Esophagus muscularis mucosa (tissue), 3 donors: ENCODE measurements at regions not wholly inside any gene's neighbourhood (a gene's known extent, or its start where the extent isn't known, plus 50 kb on each side); places are given as distances from the start of the nearest gene placed in this dataset.

Source experiments
- CTCF ChIP-seq, 3 experiments: fragments of 200-600 bp in 2 of 3; fragments of 450-650 bp in 1 of 3; sonication (generic) in 2 of 3; IDR thresholded peaks; one replicate each; pipeline ENCODE4 v1.5.1; 2017 to 2019; ENCODE audit warnings: antibody characterized with exemption in 3 of 3, mild to moderate bottlenecking in 2 of 3, moderate library complexity in 1 of 3
- EP300 ChIP-seq: sonication (generic); formaldehyde crosslinking; IDR thresholded peaks from one replicate; pipeline ENCODE4 v1.6.1; 2017; ENCODE audit warnings: antibody characterized with exemption

DNA sequence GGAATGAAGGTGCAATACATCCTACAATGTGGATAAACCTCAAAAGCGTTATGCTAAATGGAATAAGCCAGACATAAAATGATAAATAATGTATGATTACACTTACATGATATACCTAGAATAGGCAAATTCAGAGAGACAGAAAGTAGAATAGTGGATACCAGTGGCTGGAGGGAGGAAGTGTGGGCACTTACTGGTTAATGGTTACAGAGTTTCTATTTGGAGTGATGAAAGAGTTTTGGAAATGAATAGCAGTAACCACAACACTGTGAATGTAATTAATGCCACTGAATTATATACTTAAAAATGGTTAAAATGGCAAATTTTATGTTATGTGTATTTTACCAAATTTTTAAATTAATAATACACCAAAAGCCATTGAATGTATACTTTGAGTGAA, 71.4 kb upstream of the CST7 start:
- TF ChIP-seq CTCF (IDR thresholded peaks at IDR 0.05), result no peak
- no peak for TF ChIP-seq EP300
